HepG2 (cell line): ENCODE measurements at regions not wholly inside any gene's neighbourhood (a gene's known extent, or its start where the extent isn't known, plus 50 kb on each side); places are given as distances from the start of the nearest gene placed in this dataset.

Experiments
- ATAC-seq: fragments of 200-7000 bp; cut with Tn5 transposase; 3 replicates; pipeline ENCODE4 v1.9.1; 2020; ENCODE audit warnings: mild to moderate bottlenecking, moderate library complexity
- BruUV-seq: library from RNA; stranded (reverse); fragments of 400-500 nt; replicated peaks from 2 replicates; lab custom pipeline; 2021; lab: Mats Ljungman, UMichigan
- CTCF ChIA-PET: fragments of 300-600 bp; formaldehyde crosslinking; extraction: SDS; loops from one replicate; lab custom pipeline; 2021; ENCODE audit warnings: low total read pairs, inconsistent platforms, low intra/inter-chr PET ratio; lab: Yijun Ruan, JAX
- POLR2A ChIA-PET: fragments of 350-600 bp; sonication (Branson Sonifier 250); formaldehyde crosslinking; loops from one replicate; lab custom pipeline; 2020; ENCODE audit warnings: antibody characterized with exemption, inconsistent platforms; lab: Yijun Ruan, JAX
- DNase-seq: peaks from one replicate; pipeline ENCODE4 v3.0.0-alpha.2; 2015; ENCODE audit warnings: low spot score
- FAIRE-seq: peaks from 3 replicates; lab custom pipeline; 2011; peaks lifted over from hg19 to GRCh38; lab: Jason Lieb, UNC
- H2AFZ ChIP-seq: one replicate; pipeline ENCODE4 v1.6.1; 2011; ENCODE audit warnings: low read length, inconsistent platforms
- H3K27ac ChIP-seq: fragments of 300-600 bp; 3 replicates; pipeline ENCODE4 v1.8.0; 2011; ENCODE audit warnings: mixed run types, mild to moderate bottlenecking, mixed read lengths, low read length, inconsistent platforms; ENCODE audit not compliant: insufficient read depth; ENCODE audit errors: extremely low read length
- H3K27me3 ChIP-seq, 2 experiments: fragments of 200-600 bp in 1 of 2; 2 replicates in 1 of 2; 3 replicates in 1 of 2; pipeline versions ENCODE4 v1.6.0 to v1.8.0; 2011; ENCODE audit warnings: low read length in 2 of 2, mild to moderate bottlenecking in 2 of 2, moderate library complexity in 2 of 2, inconsistent platforms in 1 of 2; ENCODE audit not compliant: insufficient read depth in 2 of 2, control insufficient read depth in 1 of 2
- H3K36me3 ChIP-seq, 2 experiments: fragments of 200-600 bp in 1 of 2; replicated peaks in 1 of 2; 2 replicates in 1 of 2; 3 replicates in 1 of 2; pipeline versions ENCODE4 v1.5.1 to v1.8.0; 2011; ENCODE audit warnings: low read length in 2 of 2, inconsistent platforms in 1 of 2; ENCODE audit not compliant: insufficient read depth in 2 of 2, control insufficient read depth in 1 of 2
- H3K4me1 ChIP-seq: 2 replicates; pipeline ENCODE4 v1.5.1; 2012; ENCODE audit warnings: low read length, inconsistent platforms; ENCODE audit not compliant: insufficient read depth
- H3K4me2 ChIP-seq: 2 replicates; pipeline ENCODE4 v1.6.0; 2011; ENCODE audit warnings: low read depth, low read length, inconsistent platforms
- H3K4me3 ChIP-seq, 3 experiments: fragments of 200-600 bp in 1 of 3; sonication (generic), shearing (Covaris generic) in 1 of 3; replicated peaks in 1 of 3; 2 replicates each; pipeline ENCODE4 v1.5.1; 2011 to 2016; ENCODE audit warnings: low read length in 3 of 3, inconsistent platforms in 2 of 3, low read depth in 2 of 3, mild to moderate bottlenecking in 2 of 3, control low read depth in 1 of 3, mixed read lengths in 1 of 3; ENCODE audit not compliant: insufficient read depth in 1 of 3
- H3K79me2 ChIP-seq: one replicate; pipeline ENCODE4 v1.6.1; 2011; ENCODE audit warnings: low read length, inconsistent platforms; ENCODE audit not compliant: insufficient read depth
- H3K9ac ChIP-seq: 2 replicates; pipeline ENCODE4 v1.6.0; 2011; ENCODE audit warnings: mild to moderate bottlenecking, low read depth, low read length, inconsistent platforms; ENCODE audit not compliant: insufficient read depth
- H3K9me3 ChIP-seq: 2 replicates; pipeline ENCODE4 v1.5.1; 2012; ENCODE audit warnings: mild to moderate bottlenecking, low read length
- H4K20me1 ChIP-seq: 2 replicates; pipeline ENCODE4 v1.6.0; 2011; ENCODE audit warnings: inconsistent platforms, mild to moderate bottlenecking, low read length, moderate library complexity; ENCODE audit not compliant: insufficient read depth
- CENPT ChIP-seq: sonication (generic); formaldehyde crosslinking; IDR thresholded peaks from 2 replicates; pipeline ENCODE4 v1.8.0; 2022; ENCODE audit warnings: low read depth, mild to moderate bottlenecking, moderate library complexity, missing genetic modification reagents
- CHD2 ChIP-seq: IDR thresholded peaks from 2 replicates; pipeline ENCODE4 v1.6.1; 2011; ENCODE audit warnings: low read depth, low read length, improper control_type of control experiment
- HCFC1 ChIP-seq: fragments of 150-350 bp; IDR thresholded peaks from 2 replicates; pipeline ENCODE4 v1.6.1; 2014; ENCODE audit warnings: low read depth, low read length
- RXRA ChIP-seq: sonication (generic); formaldehyde crosslinking; IDR thresholded peaks from 2 replicates; pipeline ENCODE4 v1.5.1; 2020; ENCODE audit warnings: missing genetic modification reagents
- SP5 ChIP-seq: IDR thresholded peaks from 2 replicates; pipeline ENCODE4 v1.6.1; 2016; ENCODE audit warnings: low read depth, borderline replicate concordance
- ZNF7 ChIP-seq: IDR thresholded peaks from 2 replicates; pipeline ENCODE4 v1.6.1; 2016; ENCODE audit warnings: missing biosample characterization, missing genetic modification reagents
- WGBS: methylation state at CpG from one replicate; pipeline ENCODE4 v1.1.6; 2017; ENCODE audit warnings: low lambda C conversion rate; 5-methylcytosine and 5-hydroxymethylcytosine counted together
- in situ Hi-C: cut with HindIII; loops from 2 replicates; pipeline ENCODE4 v1.10.0; 2017; ENCODE audit warnings: low pct_unique_long_range_greater_than_20kb; ENCODE audit not compliant: extremely low pct_ligation_motif_present
- intact Hi-C: fragments of 100-400 bp; cut with micrococcal nuclease; formaldehyde crosslinking; loops from one replicate; pipeline ENCODE4 v1.10.0; 2022; ENCODE audit not compliant: unreplicated experiment
- TF ChIP-seq, protein P1 (sequence below): sonication (generic); formaldehyde crosslinking; IDR thresholded peaks from 2 replicates; pipeline ENCODE4 v1.4.0; 2020; ENCODE audit warnings: missing genetic modification reagents
- TF ChIP-seq, protein P2 (sequence below): sonication (generic); formaldehyde crosslinking; IDR thresholded peaks from 2 replicates; pipeline ENCODE4 v1.8.1; 2023; ENCODE audit warnings: mild to moderate bottlenecking, missing genetic modification reagents, borderline replicate concordance

GRCh38 chr3:96022676-96023075 lies 791.7 kb upstream of the EPHA6 start:
- no TSS peak for BruUV-seq
- ChIA-PET CTCF (no interaction called here), POLR2A (no interaction called here)
- H3K9ac ChIP-seq = no peak overlapping the region
- H3K79me2 ChIP-seq = no peaks in the 10 kb centered on the region
- H3K4me2 ChIP-seq = no peak overlapping the region
- no peak overlapping the region for H3K4me3 ChIP-seq
- 43% methylated on average over 2 of the region's 2 CpGs for WGBS
- H2AFZ ChIP-seq = no peak overlapping the region
- no peaks in the 10 kb centered on the region; the same call in 1 of the 2 replicates for H4K20me1 ChIP-seq
- TF ChIP-seq ZNF7 (CRISPR knock-in tag) (0 out of 2 replicates have a peak, but pooled peaks have one; percentile 52), RXRA (CRISPR knock-in tag) (no peak)
- no peaks in the 10 kb centered on the region for H3K36me3 ChIP-seq
- H3K9me3 ChIP-seq = no peaks in the 10 kb centered on the region
- H3K27me3 ChIP-seq = no peaks in the 10 kb centered on the region
- FAIRE-seq (no peak), ATAC-seq (no peak), DNase-seq (no peak)
- H3K27ac ChIP-seq = no peak overlapping the region
- intact Hi-C loops (no loop called here), in situ Hi-C loops (no loop called here)
- H3K4me1 ChIP-seq = no peaks in the 10 kb centered on the region

DNA sequence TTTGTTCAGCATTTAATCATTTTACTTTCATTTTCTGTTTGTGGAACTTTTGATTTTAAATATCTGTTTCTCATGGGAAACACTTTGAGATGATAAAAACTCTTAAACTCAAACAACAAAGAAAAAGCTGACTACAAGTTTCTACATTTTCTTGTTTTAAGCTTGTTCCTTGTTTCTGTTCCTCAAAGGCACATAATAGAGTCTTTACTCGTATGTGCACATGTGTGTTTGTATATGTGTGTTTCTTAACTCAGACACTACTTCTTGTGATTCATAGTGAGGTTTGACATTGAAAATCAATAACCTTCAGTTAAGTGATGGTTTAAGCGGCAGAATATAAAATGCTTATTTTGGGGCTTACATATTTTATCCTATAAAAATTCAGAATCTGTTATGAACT lies 786.7 kb upstream of the EPHA6 start:
- no peaks in the 10 kb centered on the region for H3K27me3 ChIP-seq
- H4K20me1 ChIP-seq = no peaks in the 10 kb centered on the region
- H3K9me3 ChIP-seq = no peaks in the 10 kb centered on the region
- H3K79me2 ChIP-seq = no peaks in the 10 kb centered on the region
- 18% methylated on average over 2 of the region's 2 CpGs for WGBS
- H3K4me1 ChIP-seq = no peaks in the 10 kb centered on the region
- TF ChIP-seq SP5 (CRISPR knock-in tag) = no peak
- TF ChIP-seq HCFC1 = no peak
- TF ChIP-seq CHD2 = no peak
- TF ChIP-seq, protein P1, sequence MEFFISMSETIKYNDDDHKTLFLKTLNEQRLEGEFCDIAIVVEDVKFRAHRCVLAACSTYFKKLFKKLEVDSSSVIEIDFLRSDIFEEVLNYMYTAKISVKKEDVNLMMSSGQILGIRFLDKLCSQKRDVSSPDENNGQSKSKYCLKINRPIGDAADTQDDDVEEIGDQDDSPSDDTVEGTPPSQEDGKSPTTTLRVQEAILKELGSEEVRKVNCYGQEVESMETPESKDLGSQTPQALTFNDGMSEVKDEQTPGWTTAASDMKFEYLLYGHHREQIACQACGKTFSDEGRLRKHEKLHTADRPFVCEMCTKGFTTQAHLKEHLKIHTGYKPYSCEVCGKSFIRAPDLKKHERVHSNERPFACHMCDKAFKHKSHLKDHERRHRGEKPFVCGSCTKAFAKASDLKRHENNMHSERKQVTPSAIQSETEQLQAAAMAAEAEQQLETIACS (CRISPR knock-in tag) = no peak
- TF ChIP-seq, protein P2, sequence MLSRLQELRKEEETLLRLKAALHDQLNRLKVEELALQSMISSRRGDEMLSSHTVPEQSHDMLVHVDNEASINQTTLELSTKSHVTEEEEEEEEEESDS (CRISPR knock-in tag) = no peak
- TF ChIP-seq CENPT (CRISPR knock-in tag) = no peak
- TF ChIP-seq, all 625 proteins: peak for 0
- H3K36me3 ChIP-seq = no peaks in the 10 kb centered on the region
- H3K4me3 ChIP-seq = no peak overlapping the region
- ChIA-PET CTCF (no interaction called here), POLR2A (no interaction called here)
- no TSS peak for BruUV-seq
- H3K9ac ChIP-seq = no peak overlapping the region
- DNase-seq (no peak), FAIRE-seq (no peak), ATAC-seq (no peak)
- H3K27ac ChIP-seq = no peak overlapping the region
- intact Hi-C loops (no loop called here), in situ Hi-C loops (no loop called here)
- no peak overlapping the region for H2AFZ ChIP-seq
- no peak overlapping the region for H3K4me2 ChIP-seq
